Hepatocyte (in vitro differentiated cells): ENCODE measurements at regions not wholly inside any gene's neighbourhood (a gene's known extent, or its start where the extent isn't known, plus 50 kb on each side); places are given as distances from the start of the nearest gene placed in this dataset.

Experiments
- DNase-seq: peaks from one replicate; pipeline ENCODE4 v3.0.0-alpha.2; 2016; ENCODE audit warnings: low spot score
- H2AFZ ChIP-seq: fragments of 200-600 bp; sonication (generic); 2 replicates; pipeline ENCODE4 v1.6.0; 2016; ENCODE audit warnings: antibody characterized with exemption, mild to moderate bottlenecking
- H3K27ac ChIP-seq: fragments of 200-600 bp; sonication (generic); 2 replicates; pipeline ENCODE4 v1.5.1; 2016; ENCODE audit warnings: mild to moderate bottlenecking
- H3K27me3 ChIP-seq: fragments of 200-600 bp; sonication (generic); 2 replicates; pipeline ENCODE4 v1.6.1; 2016
- H3K36me3 ChIP-seq: fragments of 200-600 bp; sonication (generic); replicated peaks from 2 replicates; pipeline ENCODE4 v1.5.1; 2016; ENCODE audit warnings: low read depth; ENCODE audit not compliant: insufficient read depth
- H3K4me1 ChIP-seq: fragments of 200-600 bp; sonication (generic); 2 replicates; pipeline ENCODE4 v1.5.1; 2016; ENCODE audit warnings: mild to moderate bottlenecking, moderate library complexity; ENCODE audit not compliant: insufficient read depth
- H3K4me2 ChIP-seq: fragments of 200-600 bp; sonication (generic); 2 replicates; pipeline ENCODE4 v1.6.0; 2016
- H3K4me3 ChIP-seq: fragments of 200-600 bp; sonication (generic); 2 replicates; pipeline ENCODE4 v1.5.1; 2016; ENCODE audit warnings: mild to moderate bottlenecking
- H3K79me2 ChIP-seq: fragments of 200-600 bp; sonication (generic); 2 replicates; pipeline ENCODE4 v1.6.0; 2017; ENCODE audit warnings: mild to moderate bottlenecking
- H3K9me2 ChIP-seq: fragments of 200-600 bp; sonication (generic); replicated peaks from 2 replicates; pipeline ENCODE4 v1.6.0; 2017; ENCODE audit warnings: mild to moderate bottlenecking; ENCODE audit not compliant: insufficient read depth
- H3K9me3 ChIP-seq: fragments of 200-600 bp; sonication (generic); 2 replicates; pipeline ENCODE4 v1.5.1; 2016; ENCODE audit warnings: low read depth, mild to moderate bottlenecking
- H4K20me1 ChIP-seq: fragments of 200-600 bp; sonication (generic); 2 replicates; pipeline ENCODE4 v1.6.0; 2016; ENCODE audit warnings: mild to moderate bottlenecking; ENCODE audit not compliant: insufficient read depth, poor library complexity, severe bottlenecking
- EZH2 ChIP-seq: fragments of 200-600 bp; sonication (generic); IDR thresholded peaks from 2 replicates; pipeline ENCODE4 v1.6.1; 2016; ENCODE audit warnings: antibody characterized with exemption, mild to moderate bottlenecking, borderline replicate concordance
- EZH2phosphoT487 ChIP-seq: fragments of 200-600 bp; sonication (generic); IDR thresholded peaks from one replicate; pipeline ENCODE4 v1.6.1; 2018; ENCODE audit warnings: antibody characterized with exemption, mild to moderate bottlenecking, low read depth, moderate library complexity; ENCODE audit not compliant: unreplicated experiment, severe bottlenecking
- WGBS: methylation state at CpG from one replicate; pipeline ENCODE4 v1.1.6; 2016; ENCODE audit warnings: low lambda C conversion rate; ENCODE audit errors: missing lambda C conversion rate; 5-methylcytosine and 5-hydroxymethylcytosine counted together
- TF ChIP-seq, protein P1 (sequence below): fragments of 200-600 bp; sonication (generic); IDR thresholded peaks from 2 replicates; pipeline ENCODE4 v1.5.1; 2016; ENCODE audit warnings: antibody characterized with exemption, mild to moderate bottlenecking; ENCODE audit not compliant: poor library complexity

DNA sequence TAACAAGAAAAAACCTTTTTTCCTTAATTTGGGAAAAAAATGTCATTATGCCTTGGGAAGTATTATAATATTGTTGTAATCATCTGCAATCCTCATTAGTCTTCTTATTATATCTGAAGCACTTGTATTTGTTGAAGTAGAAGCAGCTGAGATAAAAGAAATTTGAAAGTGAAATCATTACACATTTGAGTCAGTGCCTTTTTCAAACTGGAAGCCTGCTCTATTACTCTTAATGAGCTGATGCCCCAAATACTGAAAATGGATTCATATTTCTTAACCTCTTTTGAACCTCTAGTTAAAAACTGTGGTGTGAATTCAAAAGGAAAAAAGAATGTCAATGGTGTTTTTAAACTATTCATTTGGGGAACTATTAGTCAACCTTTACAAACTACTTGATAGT is 1027.7 kb downstream of the NR2F1-AS1 start:
- no peaks in the 10 kb centered on the region for H4K20me1 ChIP-seq
- no peak for DNase-seq
- no peak overlapping the region for H3K4me3 ChIP-seq
- TF ChIP-seq EZH2 (no peak), EZH2phosphoT487 (no peak)
- no peaks in the 10 kb centered on the region for H3K36me3 ChIP-seq
- peak overlapping the region; percentile 68 for H3K27ac ChIP-seq
- no peaks in the 10 kb centered on the region for H3K27me3 ChIP-seq
- H3K79me2 ChIP-seq = no peaks in the 10 kb centered on the region
- no peaks in the 10 kb centered on the region for H3K9me2 ChIP-seq
- H3K4me2 ChIP-seq = peak overlapping the region; percentile 22
- no peak overlapping the region for H2AFZ ChIP-seq
- peaks cover 17% of the 10 kb centered on the region for H3K4me1 ChIP-seq
- no peaks in the 10 kb centered on the region for H3K9me3 ChIP-seq

DNA sequence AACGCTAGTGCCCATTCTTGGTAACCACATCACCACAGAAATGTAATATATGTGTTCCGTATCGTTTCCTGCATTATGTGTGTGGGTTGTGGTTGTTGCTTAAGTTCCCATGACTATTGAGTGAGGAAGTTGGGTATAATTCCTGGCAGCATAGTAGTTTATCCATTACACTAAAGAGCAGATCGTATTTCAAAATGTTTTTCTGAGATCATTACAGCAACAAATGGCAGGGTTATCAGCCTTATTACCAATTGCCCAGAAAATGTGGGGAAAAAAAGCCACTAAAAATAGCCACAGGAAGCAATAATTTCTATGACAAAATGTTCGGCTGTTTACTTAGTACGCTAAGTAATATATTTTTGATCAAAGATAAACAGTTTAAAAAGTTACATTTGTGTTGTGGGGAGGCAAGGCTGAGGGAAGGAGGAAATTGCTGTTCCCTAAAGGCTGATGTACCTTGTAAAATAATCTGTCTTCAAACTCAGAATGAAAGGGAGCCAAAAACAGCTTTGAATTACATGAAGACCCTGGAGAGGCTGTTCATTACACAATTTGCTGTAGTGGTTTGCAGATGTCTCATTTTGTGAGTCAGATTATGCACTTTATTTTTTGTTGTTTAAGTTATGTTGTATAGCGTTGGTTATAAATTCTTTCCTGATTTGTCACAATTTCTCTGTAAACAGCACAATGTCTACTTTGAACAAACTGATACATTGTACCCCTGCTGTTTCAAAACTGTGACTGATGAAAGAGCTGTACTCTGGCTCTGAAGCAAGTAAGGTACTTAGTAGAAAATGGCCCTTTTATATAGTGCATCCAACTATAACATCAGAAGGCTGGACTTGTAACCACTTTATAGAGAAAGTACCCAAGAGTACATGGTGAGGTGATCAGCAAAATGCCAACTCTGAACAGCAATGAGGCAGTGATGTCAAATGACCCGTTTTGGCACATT is 1028.5 kb downstream of the NR2F1-AS1 start:
- H3K9me2 ChIP-seq = no peaks in the 10 kb centered on the region
- no peaks in the 10 kb centered on the region for H3K27me3 ChIP-seq
- H2AFZ ChIP-seq = no peak overlapping the region
- peak; percentile 35 for DNase-seq
- TF ChIP-seq, protein P1, sequence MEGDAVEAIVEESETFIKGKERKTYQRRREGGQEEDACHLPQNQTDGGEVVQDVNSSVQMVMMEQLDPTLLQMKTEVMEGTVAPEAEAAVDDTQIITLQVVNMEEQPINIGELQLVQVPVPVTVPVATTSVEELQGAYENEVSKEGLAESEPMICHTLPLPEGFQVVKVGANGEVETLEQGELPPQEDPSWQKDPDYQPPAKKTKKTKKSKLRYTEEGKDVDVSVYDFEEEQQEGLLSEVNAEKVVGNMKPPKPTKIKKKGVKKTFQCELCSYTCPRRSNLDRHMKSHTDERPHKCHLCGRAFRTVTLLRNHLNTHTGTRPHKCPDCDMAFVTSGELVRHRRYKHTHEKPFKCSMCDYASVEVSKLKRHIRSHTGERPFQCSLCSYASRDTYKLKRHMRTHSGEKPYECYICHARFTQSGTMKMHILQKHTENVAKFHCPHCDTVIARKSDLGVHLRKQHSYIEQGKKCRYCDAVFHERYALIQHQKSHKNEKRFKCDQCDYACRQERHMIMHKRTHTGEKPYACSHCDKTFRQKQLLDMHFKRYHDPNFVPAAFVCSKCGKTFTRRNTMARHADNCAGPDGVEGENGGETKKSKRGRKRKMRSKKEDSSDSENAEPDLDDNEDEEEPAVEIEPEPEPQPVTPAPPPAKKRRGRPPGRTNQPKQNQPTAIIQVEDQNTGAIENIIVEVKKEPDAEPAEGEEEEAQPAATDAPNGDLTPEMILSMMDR = no peak
- TF ChIP-seq EZH2phosphoT487 (no peak), EZH2 (no peak)
- H3K4me1 ChIP-seq = peaks cover 17% of the 10 kb centered on the region
- H3K4me2 ChIP-seq = peak overlapping the region; percentile 22
- no peaks in the 10 kb centered on the region for H4K20me1 ChIP-seq
- no peaks in the 10 kb centered on the region for H3K36me3 ChIP-seq
- peak overlapping the region; percentile 68 for H3K27ac ChIP-seq
- WGBS = 57% methylated on average over 8 of the region's 8 CpGs
- no peaks in the 10 kb centered on the region for H3K79me2 ChIP-seq
- H3K4me3 ChIP-seq = no peak overlapping the region
- no peaks in the 10 kb centered on the region for H3K9me3 ChIP-seq

DNA sequence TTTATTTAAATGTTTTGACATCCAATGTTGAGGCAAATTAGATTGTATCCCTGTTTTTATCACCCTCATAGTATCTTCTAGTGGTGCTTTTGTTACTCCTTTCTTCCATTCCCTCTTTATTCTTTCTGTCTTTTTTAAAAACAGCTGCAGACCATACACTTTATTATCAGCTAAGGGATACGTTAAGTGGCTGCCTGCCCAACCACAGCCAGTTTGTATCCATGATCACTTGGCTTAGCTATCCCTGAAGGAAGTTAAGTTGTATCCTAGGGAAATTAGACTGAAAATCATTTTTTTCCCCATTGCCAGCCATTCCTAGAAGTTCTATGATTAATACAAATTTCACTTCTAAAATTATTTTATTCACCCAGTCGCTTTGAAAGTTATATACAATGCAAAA is 1032.7 kb downstream of the NR2F1-AS1 start:
- Histone ChIP-seq H3K4me1 (peaks cover 29% of the 10 kb centered on the region), H3K9me2 (no peaks in the 10 kb centered on the region), H3K79me2 (no peaks in the 10 kb centered on the region), H3K4me3 (no peak overlapping the region), H4K20me1 (no peaks in the 10 kb centered on the region), H3K27me3 (no peaks in the 10 kb centered on the region), H2AFZ (no peak overlapping the region), H3K4me2 (no peak overlapping the region), H3K36me3 (no peaks in the 10 kb centered on the region), H3K9me3 (no peaks in the 10 kb centered on the region), H3K27ac (no peak overlapping the region)
- TF ChIP-seq, protein P1 = no peak
- TF ChIP-seq EZH2phosphoT487 = no peak
- no peak for TF ChIP-seq EZH2
- no peak for DNase-seq
- 68% methylated on average over 2 of the region's 2 CpGs for WGBS

DNA sequence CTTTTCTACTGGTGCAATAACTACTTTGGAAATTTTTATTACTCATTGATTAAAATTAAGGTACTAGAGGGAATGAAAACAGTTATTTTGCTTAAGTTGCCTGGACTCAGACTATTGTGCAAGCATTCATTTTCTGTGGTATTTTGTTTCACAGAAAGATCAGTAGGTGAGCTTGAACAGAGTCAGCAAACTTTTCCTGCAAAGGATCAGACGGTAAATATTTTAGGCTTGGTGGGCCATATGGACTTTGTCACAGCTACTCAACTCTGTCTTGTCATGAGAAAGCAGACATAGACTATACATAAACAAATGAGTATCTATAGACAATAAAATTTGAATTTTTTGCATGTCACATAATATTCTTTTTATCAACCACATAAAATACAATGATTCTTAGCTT is 1036.4 kb downstream of the NR2F1-AS1 start:
- Histone ChIP-seq H3K4me1 (peaks cover 14% of the 10 kb centered on the region), H3K9me2 (no peaks in the 10 kb centered on the region), H4K20me1 (no peaks in the 10 kb centered on the region), H3K27me3 (no peaks in the 10 kb centered on the region), H3K79me2 (no peaks in the 10 kb centered on the region), H3K4me2 (no peak overlapping the region), H3K36me3 (no peaks in the 10 kb centered on the region), H3K4me3 (no peak overlapping the region), H3K27ac (no peak overlapping the region), H3K9me3 (no peaks in the 10 kb centered on the region), H2AFZ (no peak overlapping the region)
- WGBS = 50% methylated on average over 1 of the region's 1 CpG
- DNase-seq = no peak
- TF ChIP-seq EZH2phosphoT487 (no peak), EZH2 (no peak)
- TF ChIP-seq, protein P1 = no peak
